HepG2 (cell line): ENCODE measurements at regions not wholly inside any gene's neighbourhood (a gene's known extent, or its start where the extent isn't known, plus 50 kb on each side); places are given as distances from the start of the nearest gene placed in this dataset.

ENCODE experiments used
- ATAC-seq: fragments of 200-7000 bp; cut with Tn5 transposase; 3 replicates; pipeline ENCODE4 v1.9.1; 2020; ENCODE audit warnings: mild to moderate bottlenecking, moderate library complexity
- BruUV-seq: library from RNA; stranded (reverse); fragments of 400-500 nt; replicated peaks from 2 replicates; lab custom pipeline; 2021; lab: Mats Ljungman, UMichigan
- CTCF ChIA-PET: fragments of 300-600 bp; formaldehyde crosslinking; extraction: SDS; loops from one replicate; lab custom pipeline; 2021; ENCODE audit warnings: low total read pairs, inconsistent platforms, low intra/inter-chr PET ratio; lab: Yijun Ruan, JAX
- POLR2A ChIA-PET: fragments of 350-600 bp; sonication (Branson Sonifier 250); formaldehyde crosslinking; loops from one replicate; lab custom pipeline; 2020; ENCODE audit warnings: antibody characterized with exemption, inconsistent platforms; lab: Yijun Ruan, JAX
- DNase-seq: peaks from one replicate; pipeline ENCODE4 v3.0.0-alpha.2; 2015; ENCODE audit warnings: low spot score
- FAIRE-seq: peaks from 3 replicates; lab custom pipeline; 2011; peaks lifted over from hg19 to GRCh38; lab: Jason Lieb, UNC
- H2AFZ ChIP-seq: one replicate; pipeline ENCODE4 v1.6.1; 2011; ENCODE audit warnings: low read length, inconsistent platforms
- H3K27ac ChIP-seq: fragments of 300-600 bp; 3 replicates; pipeline ENCODE4 v1.8.0; 2011; ENCODE audit warnings: mixed run types, mild to moderate bottlenecking, mixed read lengths, low read length, inconsistent platforms; ENCODE audit not compliant: insufficient read depth; ENCODE audit errors: extremely low read length
- H3K27me3 ChIP-seq, 2 experiments: fragments of 200-600 bp in 1 of 2; 2 replicates in 1 of 2; 3 replicates in 1 of 2; pipeline versions ENCODE4 v1.6.0 to v1.8.0; 2011; ENCODE audit warnings: low read length in 2 of 2, mild to moderate bottlenecking in 2 of 2, moderate library complexity in 2 of 2, inconsistent platforms in 1 of 2; ENCODE audit not compliant: insufficient read depth in 2 of 2, control insufficient read depth in 1 of 2
- H3K36me3 ChIP-seq, 2 experiments: fragments of 200-600 bp in 1 of 2; replicated peaks in 1 of 2; 2 replicates in 1 of 2; 3 replicates in 1 of 2; pipeline versions ENCODE4 v1.5.1 to v1.8.0; 2011; ENCODE audit warnings: low read length in 2 of 2, inconsistent platforms in 1 of 2; ENCODE audit not compliant: insufficient read depth in 2 of 2, control insufficient read depth in 1 of 2
- H3K4me1 ChIP-seq: 2 replicates; pipeline ENCODE4 v1.5.1; 2012; ENCODE audit warnings: low read length, inconsistent platforms; ENCODE audit not compliant: insufficient read depth
- H3K4me2 ChIP-seq: 2 replicates; pipeline ENCODE4 v1.6.0; 2011; ENCODE audit warnings: low read depth, low read length, inconsistent platforms
- H3K4me3 ChIP-seq, 3 experiments: fragments of 200-600 bp in 1 of 3; sonication (generic), shearing (Covaris generic) in 1 of 3; replicated peaks in 1 of 3; 2 replicates each; pipeline ENCODE4 v1.5.1; 2011 to 2016; ENCODE audit warnings: low read length in 3 of 3, inconsistent platforms in 2 of 3, low read depth in 2 of 3, mild to moderate bottlenecking in 2 of 3, control low read depth in 1 of 3, mixed read lengths in 1 of 3; ENCODE audit not compliant: insufficient read depth in 1 of 3
- H3K79me2 ChIP-seq: one replicate; pipeline ENCODE4 v1.6.1; 2011; ENCODE audit warnings: low read length, inconsistent platforms; ENCODE audit not compliant: insufficient read depth
- H3K9ac ChIP-seq: 2 replicates; pipeline ENCODE4 v1.6.0; 2011; ENCODE audit warnings: mild to moderate bottlenecking, low read depth, low read length, inconsistent platforms; ENCODE audit not compliant: insufficient read depth
- H3K9me3 ChIP-seq: 2 replicates; pipeline ENCODE4 v1.5.1; 2012; ENCODE audit warnings: mild to moderate bottlenecking, low read length
- H4K20me1 ChIP-seq: 2 replicates; pipeline ENCODE4 v1.6.0; 2011; ENCODE audit warnings: inconsistent platforms, mild to moderate bottlenecking, low read length, moderate library complexity; ENCODE audit not compliant: insufficient read depth
- ESRRA ChIP-seq: sonication (generic); formaldehyde crosslinking; IDR thresholded peaks from 2 replicates; pipeline ENCODE4 v1.5.1; 2020; ENCODE audit warnings: mild to moderate bottlenecking, low read depth, missing genetic modification reagents
- EZH2 ChIP-seq: conservative IDR thresholded peaks from 2 replicates; pipeline ENCODE4 v1.6.1; 2012; ENCODE audit warnings: mild to moderate bottlenecking, low read depth, low read length, moderate library complexity
- IKZF1 ChIP-seq: fragments of 450-650 bp; IDR thresholded peaks from 2 replicates; pipeline ENCODE4 v1.7.1; 2016
- REPIN1 ChIP-seq: sonication (generic); formaldehyde crosslinking; IDR thresholded peaks from 2 replicates; pipeline ENCODE4 v1.8.0; 2022; ENCODE audit warnings: missing genetic modification reagents, low read depth, mild to moderate bottlenecking, borderline replicate concordance
- SIN3B ChIP-seq: fragments of 150-350 bp; IDR thresholded peaks from 2 replicates; pipeline ENCODE4 v1.6.1; 2014; ENCODE audit warnings: low read length
- SRY ChIP-seq: sonication (generic); formaldehyde crosslinking; IDR thresholded peaks from 2 replicates; pipeline ENCODE4 v1.8.0; 2022; ENCODE audit warnings: mild to moderate bottlenecking, missing genetic modification reagents
- SYNCRIP ChIP-seq: fragments of 200-400 bp; formaldehyde crosslinking; IDR thresholded peaks from 2 replicates; pipeline ENCODE4 v1.6.1; 2018; ENCODE audit warnings: mild to moderate bottlenecking, low read depth, low read length; ENCODE audit not compliant: insufficient read depth
- TMF1 ChIP-seq: sonication (generic); formaldehyde crosslinking; IDR thresholded peaks from 2 replicates; pipeline ENCODE4 v1.8.1; 2022; ENCODE audit warnings: low read depth, missing genetic modification reagents
- ZNF335 ChIP-seq: sonication (generic); formaldehyde crosslinking; IDR thresholded peaks from 2 replicates; pipeline ENCODE4 v1.4.0; 2020; ENCODE audit warnings: missing genetic modification reagents
- ZNF34 ChIP-seq: sonication (generic); formaldehyde crosslinking; IDR thresholded peaks from 2 replicates; pipeline ENCODE4 v1.4.0; 2020; ENCODE audit warnings: mild to moderate bottlenecking, missing genetic modification reagents, borderline replicate concordance
- ZNF350 ChIP-seq: sonication (generic); formaldehyde crosslinking; IDR thresholded peaks from 2 replicates; pipeline ENCODE4 v1.4.0; 2020; ENCODE audit warnings: mild to moderate bottlenecking, low read depth, missing genetic modification reagents, borderline replicate concordance
- ZNF367 ChIP-seq: sonication (generic); formaldehyde crosslinking; IDR thresholded peaks from 2 replicates; pipeline ENCODE4 v1.4.0; 2020; ENCODE audit warnings: missing genetic modification reagents, borderline replicate concordance
- ZNF446 ChIP-seq: sonication (generic); formaldehyde crosslinking; IDR thresholded peaks from 2 replicates; pipeline ENCODE4 v1.5.0; 2020; ENCODE audit warnings: mild to moderate bottlenecking, missing genetic modification reagents
- ZNF709 ChIP-seq: sonication (generic); formaldehyde crosslinking; IDR thresholded peaks from 2 replicates; pipeline ENCODE4 v1.5.0; 2020; ENCODE audit warnings: mild to moderate bottlenecking, missing genetic modification reagents
- ZNF883 ChIP-seq: sonication (generic); formaldehyde crosslinking; IDR thresholded peaks from 2 replicates; pipeline ENCODE4 v1.5.1; 2020; ENCODE audit warnings: mild to moderate bottlenecking, missing genetic modification reagents; ENCODE audit errors: not compliant biosample characterization
- WGBS: methylation state at CpG from one replicate; pipeline ENCODE4 v1.1.6; 2017; ENCODE audit warnings: low lambda C conversion rate; 5-methylcytosine and 5-hydroxymethylcytosine counted together
- in situ Hi-C: cut with HindIII; loops from 2 replicates; pipeline ENCODE4 v1.10.0; 2017; ENCODE audit warnings: low pct_unique_long_range_greater_than_20kb; ENCODE audit not compliant: extremely low pct_ligation_motif_present
- intact Hi-C: fragments of 100-400 bp; cut with micrococcal nuclease; formaldehyde crosslinking; loops from one replicate; pipeline ENCODE4 v1.10.0; 2022; ENCODE audit not compliant: unreplicated experiment
- TF ChIP-seq, protein P1 (sequence below): IDR thresholded peaks from 2 replicates; pipeline ENCODE4 v1.6.1; 2018; ENCODE audit warnings: missing genetic modification reagents
- TF ChIP-seq, protein P2 (sequence below): sonication (generic); IDR thresholded peaks from 2 replicates; pipeline ENCODE4 v1.6.1; 2016; ENCODE audit warnings: low read depth, borderline replicate concordance
- TF ChIP-seq, protein P3 (sequence below): sonication (generic); formaldehyde crosslinking; IDR thresholded peaks from 2 replicates; pipeline ENCODE4 v1.5.0; 2020; ENCODE audit warnings: mild to moderate bottlenecking, missing genetic modification reagents
- TF ChIP-seq, protein P4 (sequence below): fragments of 450-650 bp; IDR thresholded peaks from 2 replicates; pipeline ENCODE4 v1.6.1; 2017

DNA sequence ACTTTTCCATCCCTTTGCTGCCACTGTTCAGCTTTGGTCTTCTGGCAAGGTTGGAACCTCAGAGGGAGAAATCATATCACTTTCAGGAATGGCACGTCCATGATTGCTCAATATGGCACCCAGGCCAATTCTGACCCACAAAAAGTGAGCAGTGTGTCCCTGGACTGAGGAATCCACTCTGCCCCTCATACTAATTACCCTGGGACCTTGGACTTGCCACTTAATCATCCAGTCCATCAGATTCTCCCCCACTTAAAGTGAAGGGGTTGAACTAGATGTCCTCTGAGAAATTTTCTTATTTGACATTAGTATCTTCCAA lies 449.3 kb upstream of the CITED2 start:
- Histone ChIP-seq H3K9me3 (no peaks in the 10 kb centered on the region), H3K4me2 (no peak overlapping the region), H3K79me2 (no peaks in the 10 kb centered on the region), H3K4me1 (no peaks in the 10 kb centered on the region), H3K27ac (no peak overlapping the region), H3K4me3 (no peak overlapping the region), H2AFZ (no peak overlapping the region), H3K36me3 (no peaks in the 10 kb centered on the region), H3K9ac (no peak overlapping the region), H3K27me3 (no peaks in the 10 kb centered on the region), H4K20me1 (no peaks in the 10 kb centered on the region)
- 0% methylated on average over 1 of the region's 1 CpG for WGBS
- TF ChIP-seq, protein P1, sequence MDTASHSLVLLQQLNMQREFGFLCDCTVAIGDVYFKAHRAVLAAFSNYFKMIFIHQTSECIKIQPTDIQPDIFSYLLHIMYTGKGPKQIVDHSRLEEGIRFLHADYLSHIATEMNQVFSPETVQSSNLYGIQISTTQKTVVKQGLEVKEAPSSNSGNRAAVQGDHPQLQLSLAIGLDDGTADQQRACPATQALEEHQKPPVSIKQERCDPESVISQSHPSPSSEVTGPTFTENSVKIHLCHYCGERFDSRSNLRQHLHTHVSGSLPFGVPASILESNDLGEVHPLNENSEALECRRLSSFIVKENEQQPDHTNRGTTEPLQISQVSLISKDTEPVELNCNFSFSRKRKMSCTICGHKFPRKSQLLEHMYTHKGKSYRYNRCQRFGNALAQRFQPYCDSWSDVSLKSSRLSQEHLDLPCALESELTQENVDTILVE, result no peak
- TF ChIP-seq SIN3B (no peak), ZNF883 (CRISPR knock-in tag) (no peak), IKZF1 (no peak), ZNF335 (CRISPR knock-in tag) (no peak), ZNF34 (no peak), EZH2 (no peak), ZNF350 (no peak), REPIN1 (CRISPR knock-in tag) (no peak), ZNF446 (CRISPR knock-in tag) (no peak), ESRRA (no peak), ZNF367 (no peak), SRY (no peak), TMF1 (no peak), SYNCRIP (no peak), ZNF709 (no peak)
- TF ChIP-seq, protein P2, sequence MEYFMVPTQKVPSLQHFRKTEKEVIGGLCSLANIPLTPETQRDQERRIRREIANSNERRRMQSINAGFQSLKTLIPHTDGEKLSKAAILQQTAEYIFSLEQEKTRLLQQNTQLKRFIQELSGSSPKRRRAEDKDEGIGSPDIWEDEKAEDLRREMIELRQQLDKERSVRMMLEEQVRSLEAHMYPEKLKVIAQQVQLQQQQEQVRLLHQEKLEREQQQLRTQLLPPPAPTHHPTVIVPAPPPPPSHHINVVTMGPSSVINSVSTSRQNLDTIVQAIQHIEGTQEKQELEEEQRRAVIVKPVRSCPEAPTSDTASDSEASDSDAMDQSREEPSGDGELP, result no peak
- TF ChIP-seq, protein P3, sequence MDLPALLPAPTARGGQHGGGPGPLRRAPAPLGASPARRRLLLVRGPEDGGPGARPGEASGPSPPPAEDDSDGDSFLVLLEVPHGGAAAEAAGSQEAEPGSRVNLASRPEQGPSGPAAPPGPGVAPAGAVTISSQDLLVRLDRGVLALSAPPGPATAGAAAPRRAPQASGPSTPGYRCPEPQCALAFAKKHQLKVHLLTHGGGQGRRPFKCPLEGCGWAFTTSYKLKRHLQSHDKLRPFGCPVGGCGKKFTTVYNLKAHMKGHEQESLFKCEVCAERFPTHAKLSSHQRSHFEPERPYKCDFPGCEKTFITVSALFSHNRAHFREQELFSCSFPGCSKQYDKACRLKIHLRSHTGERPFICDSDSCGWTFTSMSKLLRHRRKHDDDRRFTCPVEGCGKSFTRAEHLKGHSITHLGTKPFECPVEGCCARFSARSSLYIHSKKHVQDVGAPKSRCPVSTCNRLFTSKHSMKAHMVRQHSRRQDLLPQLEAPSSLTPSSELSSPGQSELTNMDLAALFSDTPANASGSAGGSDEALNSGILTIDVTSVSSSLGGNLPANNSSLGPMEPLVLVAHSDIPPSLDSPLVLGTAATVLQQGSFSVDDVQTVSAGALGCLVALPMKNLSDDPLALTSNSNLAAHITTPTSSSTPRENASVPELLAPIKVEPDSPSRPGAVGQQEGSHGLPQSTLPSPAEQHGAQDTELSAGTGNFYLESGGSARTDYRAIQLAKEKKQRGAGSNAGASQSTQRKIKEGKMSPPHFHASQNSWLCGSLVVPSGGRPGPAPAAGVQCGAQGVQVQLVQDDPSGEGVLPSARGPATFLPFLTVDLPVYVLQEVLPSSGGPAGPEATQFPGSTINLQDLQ, result no peak
- TF ChIP-seq, protein P4, sequence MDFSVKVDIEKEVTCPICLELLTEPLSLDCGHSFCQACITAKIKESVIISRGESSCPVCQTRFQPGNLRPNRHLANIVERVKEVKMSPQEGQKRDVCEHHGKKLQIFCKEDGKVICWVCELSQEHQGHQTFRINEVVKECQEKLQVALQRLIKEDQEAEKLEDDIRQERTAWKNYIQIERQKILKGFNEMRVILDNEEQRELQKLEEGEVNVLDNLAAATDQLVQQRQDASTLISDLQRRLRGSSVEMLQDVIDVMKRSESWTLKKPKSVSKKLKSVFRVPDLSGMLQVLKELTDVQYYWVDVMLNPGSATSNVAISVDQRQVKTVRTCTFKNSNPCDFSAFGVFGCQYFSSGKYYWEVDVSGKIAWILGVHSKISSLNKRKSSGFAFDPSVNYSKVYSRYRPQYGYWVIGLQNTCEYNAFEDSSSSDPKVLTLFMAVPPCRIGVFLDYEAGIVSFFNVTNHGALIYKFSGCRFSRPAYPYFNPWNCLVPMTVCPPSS, result no peak
- ChIA-PET CTCF (no interaction called here), POLR2A (no interaction called here)
- ATAC-seq (no peak), DNase-seq (no peak), FAIRE-seq (no peak)
- intact Hi-C loops, result no loop called here
- in situ Hi-C loops, result no loop called here
- BruUV-seq, result no TSS peak
